ENCODE measurements at regions not wholly inside any gene's neighbourhood (a gene's known extent, or its start where the extent isn't known, plus 50 kb on each side); places are given as distances from the start of the nearest gene placed in this dataset.

DNA sequence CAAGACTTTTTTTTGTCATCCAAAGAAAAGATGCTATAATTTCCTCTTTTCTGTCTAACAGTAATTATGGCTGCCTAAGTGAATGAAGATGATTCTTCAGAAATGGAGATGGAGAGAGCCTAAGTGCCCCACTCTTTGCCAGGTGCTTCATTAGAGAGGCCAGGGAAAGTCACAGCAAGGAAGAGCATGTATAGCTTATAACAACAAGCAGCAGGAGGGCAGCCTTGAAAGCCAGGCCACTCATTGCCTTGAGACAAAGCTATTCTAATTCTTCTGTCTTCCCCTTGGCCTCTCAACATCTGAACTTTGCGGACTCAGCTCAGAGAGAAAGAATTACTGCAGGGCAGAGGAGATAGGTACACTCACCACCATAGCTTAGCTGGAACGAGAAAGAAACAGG lies 112.0 kb upstream of the ZNF366 start:
- DNase-seq (ENCODE audit: low read depth): no peak

DNA sequence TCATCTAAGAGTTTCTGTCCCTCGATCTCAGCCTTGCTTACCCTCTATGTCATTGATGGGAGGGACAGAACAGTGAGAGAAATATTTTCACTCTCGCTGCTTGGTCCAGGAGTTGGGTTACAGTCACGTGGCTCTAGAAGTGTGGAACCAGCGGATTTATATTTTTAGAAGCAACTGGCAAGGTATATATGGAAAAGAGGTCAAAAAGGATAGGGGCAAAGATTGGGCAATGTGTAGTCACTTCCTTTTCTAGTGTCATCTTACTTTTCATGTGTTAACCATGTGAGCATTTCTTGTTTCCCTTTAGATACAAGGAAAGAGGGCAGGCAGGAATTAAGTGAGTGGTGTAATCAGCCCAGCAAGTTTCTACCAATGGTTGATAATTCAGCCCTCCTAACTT lies 111.5 kb upstream of the ZNF366 start:
- no peak for DNase-seq (ENCODE audit: low read depth)

DNA sequence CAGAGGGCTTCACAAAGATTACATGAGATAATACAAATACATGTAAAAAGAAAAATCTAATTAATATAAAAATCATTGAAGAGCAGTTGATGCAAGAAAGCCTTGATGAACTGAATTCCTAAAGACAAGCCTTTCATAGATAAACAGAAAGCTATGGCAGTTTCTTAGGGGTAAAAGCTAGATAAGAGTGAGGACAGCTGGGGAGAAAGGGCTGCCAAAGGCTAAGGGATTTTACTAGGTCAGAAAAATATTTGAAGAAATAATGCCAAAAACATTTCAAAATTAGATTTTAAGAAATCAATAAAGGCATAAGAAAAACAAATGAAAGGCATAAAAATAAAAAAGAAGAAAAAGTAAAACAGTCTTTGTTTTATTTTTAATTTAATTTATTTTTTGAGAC lies 107.9 kb upstream of the ZNF366 start:
- no peak for DNase-seq (ENCODE audit: low read depth)

DNA sequence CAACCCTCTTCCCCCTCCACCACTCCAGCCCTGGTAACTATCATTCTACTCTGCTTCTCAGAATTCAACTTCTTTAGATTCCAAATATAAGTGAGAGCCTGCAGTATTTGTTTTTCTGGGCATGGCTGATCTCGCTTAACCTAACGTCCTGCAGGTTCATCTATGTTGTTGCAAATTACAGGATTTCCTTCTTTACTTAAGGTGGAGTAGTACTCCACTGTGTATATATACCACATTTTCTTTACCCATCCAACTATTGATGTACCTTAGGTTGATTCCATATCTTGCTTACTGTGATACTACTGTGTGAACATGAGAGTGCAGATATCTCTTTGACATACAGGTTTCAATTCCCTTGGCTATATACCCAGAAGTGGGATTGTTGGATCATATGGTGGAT lies 106.3 kb upstream of the ZNF366 start:
- DNase-seq (ENCODE audit: low read depth): no peak

DNA sequence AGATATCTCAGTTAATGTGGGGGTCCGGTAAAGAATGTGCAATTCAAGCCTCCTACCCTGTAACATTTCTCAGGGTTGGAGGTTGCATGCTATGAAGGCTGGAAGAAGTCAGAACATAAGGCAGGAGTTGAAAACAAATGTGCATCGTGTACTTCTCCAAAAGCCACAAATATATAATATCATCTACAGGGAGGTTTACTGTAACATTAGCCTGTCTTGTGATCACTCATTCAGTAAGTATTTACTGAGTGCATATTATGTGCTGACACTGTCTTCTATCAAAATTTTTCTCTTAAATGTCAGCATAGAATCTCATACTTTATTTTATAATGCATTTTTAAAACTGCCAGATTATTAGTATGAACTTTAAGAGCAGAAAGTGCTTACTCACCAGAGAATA lies 105.6 kb upstream of the ZNF366 start:
- DNase-seq (ENCODE audit: low read depth): no peak

DNA sequence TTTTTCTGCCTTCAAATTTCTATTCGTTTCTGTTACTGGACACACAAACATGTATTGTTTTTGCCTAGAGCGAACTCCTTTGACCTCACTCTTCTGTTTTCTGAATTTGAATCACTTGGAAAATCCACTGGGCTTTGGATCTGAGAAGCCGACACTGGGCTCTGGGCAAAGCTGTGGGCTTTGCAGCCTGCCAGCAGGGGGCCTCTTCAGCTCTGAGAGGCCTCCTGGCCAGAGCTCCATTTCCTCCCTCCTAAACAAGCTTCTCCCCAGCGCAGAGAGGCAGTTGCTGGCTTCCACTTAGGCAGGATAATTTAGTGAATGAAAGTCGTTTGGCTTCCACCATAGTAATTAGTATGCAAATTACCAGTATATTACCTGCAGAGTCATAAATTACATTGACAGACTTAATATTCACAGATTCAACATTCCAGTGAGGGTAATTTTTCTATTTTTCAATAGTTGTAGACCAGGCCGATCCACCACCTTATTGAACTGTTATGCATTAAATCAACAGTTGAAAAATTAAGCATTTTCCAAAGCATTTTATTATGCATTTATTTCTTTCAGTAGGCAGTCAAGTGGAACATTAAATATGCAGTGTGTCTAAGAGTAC lies 104.0 kb upstream of the ZNF366 start:
- peak; percentile 64 for DNase-seq (ENCODE audit: low read depth)

DNA sequence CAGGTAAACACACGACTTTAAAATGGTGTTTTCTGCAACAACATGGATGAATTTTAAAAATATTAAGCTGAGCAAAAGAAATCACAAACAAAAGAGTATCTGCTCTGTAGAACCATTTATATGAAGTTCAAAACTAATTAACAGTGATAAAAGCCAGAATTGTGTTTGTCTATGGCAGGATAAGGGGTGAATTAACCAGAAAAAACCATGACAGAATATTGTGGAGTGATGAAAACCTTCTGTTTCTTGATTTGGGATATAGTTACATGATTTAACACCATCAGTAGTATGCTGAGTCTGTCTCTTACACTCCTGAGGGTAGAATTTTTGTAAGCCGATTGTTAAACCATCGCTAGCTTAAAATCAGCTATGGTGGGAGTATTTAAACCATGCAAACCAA lies 101.7 kb upstream of the ZNF366 start:
- DNase-seq (ENCODE audit: low read depth): no peak

DNA sequence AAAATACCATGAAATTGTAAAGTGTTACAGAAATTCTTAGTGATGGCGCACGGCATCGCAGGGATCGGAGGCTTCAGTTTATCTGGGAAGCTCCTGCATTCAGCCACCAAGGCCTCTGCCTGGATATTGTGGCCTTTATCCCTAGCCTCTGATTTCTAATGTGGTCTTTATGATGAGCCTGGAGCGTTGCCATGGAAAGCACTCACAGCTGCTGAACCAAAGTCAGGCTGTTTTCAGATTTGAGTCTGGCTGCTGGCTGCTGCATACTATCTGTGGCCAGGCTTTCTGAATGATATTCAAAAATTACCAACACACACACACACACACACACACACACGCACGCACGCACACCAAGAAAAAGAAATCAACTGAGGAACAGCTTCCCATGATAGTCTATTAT lies 101.1 kb upstream of the ZNF366 start:
- DNase-seq (ENCODE audit: low read depth): no peak

DNA sequence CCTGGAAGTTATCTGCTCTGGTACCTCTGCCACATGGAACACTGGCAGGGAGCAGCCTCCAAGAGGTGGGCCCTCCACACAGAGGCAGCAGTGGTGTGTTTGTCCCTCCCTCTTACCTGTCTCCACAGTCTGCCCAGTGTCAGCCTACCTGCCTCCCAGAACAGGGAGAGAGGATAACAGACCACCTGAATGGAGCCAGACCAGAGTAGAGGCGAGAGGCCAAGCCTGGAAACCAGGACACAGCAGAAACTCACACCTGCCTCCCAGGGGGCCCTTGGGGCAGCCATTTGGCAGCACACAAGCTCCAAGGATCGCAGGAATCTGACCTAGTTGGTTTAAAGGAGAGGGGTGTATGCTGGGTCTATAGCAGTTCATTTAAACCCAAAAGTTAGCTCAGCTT lies 100.2 kb upstream of the ZNF366 start:
- no peak for DNase-seq (ENCODE audit: low read depth)

DNA sequence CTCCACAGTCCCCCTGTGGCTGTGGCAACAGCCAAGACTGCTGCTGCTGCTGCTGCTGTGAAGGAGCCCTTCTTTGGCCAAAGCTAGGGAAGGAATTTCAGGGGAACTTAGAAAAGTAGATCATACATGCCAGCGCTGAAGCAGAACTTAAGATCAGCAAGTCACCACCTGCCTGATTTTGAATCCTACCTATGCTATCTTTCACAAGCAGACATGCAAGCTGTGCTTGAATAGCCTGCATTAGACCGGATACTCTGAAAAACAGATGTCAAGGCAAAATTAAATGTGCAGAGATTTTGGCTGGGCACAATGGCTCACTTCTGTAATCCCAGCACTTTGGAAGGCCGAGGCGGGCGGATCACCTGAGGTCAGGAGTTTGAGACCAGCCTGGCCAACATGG lies 99.3 kb upstream of the ZNF366 start:
- no peak for DNase-seq (ENCODE audit: low read depth)

DNA sequence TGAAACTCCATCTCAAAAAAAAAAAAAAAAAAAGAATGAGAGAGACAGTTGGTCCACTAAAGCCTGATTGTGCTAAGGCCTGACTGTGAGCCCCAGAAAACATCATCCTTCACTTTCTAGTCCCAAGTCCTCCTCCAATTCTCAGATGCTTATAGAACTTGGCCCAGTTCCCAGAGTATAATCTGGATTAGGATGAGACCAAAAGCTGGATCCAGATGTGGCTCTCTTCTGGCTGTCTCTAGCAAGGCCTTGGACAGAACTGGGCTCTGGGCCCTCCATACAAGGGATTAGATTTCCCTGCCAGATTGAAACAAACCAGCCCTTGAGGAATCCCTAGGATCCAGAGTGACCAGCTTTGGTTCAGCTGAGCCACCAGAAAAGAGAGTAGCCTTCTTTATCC lies 98.4 kb upstream of the ZNF366 start:
- no peak for DNase-seq (ENCODE audit: low read depth)

DNA sequence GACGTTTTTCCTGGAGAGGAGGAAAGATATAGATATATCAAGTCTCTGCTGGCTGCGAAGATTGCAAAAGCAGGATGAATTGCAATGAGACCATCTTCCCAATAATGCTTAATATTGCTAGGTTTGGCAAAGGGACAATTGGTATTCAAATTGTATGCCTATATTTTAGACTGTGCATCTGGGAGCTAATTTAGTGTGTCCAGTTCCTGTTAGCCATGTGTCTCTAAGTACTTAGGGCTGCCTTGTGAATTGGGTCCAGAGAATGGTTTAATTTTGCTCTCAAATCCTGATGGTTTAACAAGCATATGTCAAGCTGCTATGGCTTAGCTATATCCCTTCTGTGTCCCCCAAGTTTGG lies 97.6 kb upstream of the ZNF366 start:
- DNase-seq (ENCODE audit: low read depth): no peak

DNA sequence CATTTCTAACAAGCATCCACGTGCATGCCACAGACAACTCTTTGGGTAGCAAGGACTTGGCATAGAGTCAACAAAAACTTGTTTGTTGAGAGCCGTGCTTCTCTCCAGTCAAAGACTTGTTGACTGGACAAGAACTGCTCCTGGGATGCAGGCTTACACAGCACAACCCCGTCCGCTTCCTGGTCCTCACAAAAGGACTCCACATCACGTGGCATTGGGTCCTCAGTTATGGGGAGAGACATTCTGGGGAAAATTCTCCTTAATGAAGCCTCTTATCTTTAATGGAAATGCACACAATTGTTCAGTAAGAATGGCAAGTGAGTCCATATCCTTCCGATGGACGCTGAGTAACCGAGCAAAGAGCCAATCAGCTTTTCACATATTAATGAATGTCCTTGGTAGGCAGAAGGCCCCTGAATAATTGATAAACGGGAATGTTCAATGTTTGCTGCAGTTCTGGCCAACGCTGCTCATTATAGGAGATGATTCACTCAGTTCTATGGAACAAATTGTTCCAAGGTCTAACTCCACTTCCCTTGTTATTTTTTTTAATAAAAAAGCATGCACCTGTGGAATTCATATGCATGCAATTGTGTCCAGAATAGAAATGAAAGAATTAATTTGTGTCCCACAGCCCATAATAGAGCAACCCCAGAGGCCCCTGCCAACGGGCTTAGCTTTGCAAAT lies 97.0 kb upstream of the ZNF366 start:
- DNase-seq (ENCODE audit: low read depth): no peak

DNA sequence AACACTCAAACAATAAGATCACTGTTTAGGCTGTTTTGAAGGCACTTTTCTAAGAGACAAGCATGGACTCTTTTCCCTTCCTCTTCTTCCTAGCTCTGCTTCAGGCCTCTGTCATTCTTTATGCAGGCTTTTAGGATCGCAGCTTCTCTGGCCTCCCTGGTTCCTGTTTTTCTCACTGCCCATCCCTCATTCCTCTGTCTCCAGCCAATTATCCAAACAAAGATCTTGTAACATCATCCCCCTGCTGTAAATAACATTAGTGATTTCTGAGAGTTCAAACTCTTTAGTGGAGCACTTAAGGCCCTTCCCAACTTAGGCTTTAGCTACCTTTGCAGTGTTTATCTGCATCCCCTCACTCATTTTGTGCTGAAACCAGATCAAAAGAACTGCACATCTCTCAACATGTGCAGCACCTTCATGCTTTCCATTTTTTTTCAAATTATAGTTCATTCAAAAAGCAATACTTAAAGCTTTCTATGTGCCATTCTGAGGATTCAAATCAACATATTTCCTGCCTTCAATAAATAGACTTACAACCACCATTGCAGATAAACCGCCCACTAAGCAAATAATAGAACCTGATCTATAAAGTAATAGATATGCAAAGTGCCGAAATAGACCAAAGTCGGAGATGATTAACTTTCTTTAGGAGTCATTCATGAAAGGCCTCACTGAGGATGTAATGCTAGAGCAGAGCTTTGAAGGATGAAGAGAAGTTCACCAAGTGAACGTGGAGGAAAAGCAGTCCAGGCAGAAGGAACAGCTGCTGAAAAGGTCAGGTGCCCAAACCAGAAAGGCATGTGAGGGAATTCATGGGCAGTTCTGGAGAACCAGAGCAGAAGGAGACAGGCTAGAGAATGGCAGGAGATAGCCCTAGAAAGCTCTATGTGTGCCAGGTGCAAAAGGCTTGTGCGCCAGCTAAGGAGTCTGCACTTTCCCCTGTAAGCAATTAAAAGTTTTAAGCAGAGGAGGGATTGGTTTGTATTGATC lies 95.8 kb upstream of the ZNF366 start:
- DNase-seq (ENCODE audit: low read depth): no peak

DNA sequence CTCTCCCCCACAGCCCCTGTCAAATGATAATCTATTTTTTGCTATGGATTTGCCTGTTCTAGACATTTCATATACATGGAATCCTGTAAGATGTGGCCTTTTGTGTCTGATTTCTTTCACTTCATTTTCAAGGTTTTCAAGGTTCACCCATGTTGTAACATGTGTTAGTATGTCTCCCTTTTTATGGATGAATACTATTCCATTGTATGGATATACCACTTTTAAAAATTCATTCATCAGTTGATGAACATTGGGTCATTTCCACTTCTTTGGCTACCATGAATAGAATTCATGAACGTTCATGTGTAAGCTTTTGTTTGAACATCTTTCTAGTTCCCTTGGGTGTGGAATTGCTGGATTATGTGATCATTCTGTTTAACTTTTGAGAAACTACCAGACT lies 94.7 kb upstream of the ZNF366 start:
- no peak for DNase-seq (ENCODE audit: low read depth)

DNA sequence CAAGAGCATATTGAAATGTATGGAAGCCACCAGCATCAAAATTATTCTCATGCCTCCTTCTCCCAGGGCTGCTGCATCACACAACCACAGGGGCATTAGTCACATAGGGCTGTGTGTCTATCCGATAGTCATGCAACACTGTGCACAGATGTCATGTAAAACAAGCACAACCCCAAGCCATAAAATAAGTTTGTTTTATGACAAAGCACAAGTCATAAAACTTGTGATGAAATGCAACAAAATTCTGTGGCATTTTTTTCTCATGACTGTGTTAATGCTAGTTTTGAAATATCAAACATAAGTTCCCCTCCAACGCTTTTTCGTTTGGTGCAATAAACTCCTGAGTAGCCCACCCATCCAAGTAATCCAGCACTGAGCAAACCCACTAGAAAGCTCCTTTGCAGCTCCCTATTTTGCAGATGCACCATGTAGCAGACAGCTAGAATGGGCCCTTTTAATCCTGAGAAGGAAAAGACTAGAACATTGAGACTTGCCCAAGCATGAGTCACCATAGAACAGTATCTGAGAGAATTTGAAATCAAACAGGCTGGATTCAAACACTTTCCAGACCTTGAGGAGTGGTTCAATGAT lies 93.3 kb upstream of the ZNF366 start:
- peak; percentile 53 for DNase-seq (ENCODE audit: low read depth)

DNA sequence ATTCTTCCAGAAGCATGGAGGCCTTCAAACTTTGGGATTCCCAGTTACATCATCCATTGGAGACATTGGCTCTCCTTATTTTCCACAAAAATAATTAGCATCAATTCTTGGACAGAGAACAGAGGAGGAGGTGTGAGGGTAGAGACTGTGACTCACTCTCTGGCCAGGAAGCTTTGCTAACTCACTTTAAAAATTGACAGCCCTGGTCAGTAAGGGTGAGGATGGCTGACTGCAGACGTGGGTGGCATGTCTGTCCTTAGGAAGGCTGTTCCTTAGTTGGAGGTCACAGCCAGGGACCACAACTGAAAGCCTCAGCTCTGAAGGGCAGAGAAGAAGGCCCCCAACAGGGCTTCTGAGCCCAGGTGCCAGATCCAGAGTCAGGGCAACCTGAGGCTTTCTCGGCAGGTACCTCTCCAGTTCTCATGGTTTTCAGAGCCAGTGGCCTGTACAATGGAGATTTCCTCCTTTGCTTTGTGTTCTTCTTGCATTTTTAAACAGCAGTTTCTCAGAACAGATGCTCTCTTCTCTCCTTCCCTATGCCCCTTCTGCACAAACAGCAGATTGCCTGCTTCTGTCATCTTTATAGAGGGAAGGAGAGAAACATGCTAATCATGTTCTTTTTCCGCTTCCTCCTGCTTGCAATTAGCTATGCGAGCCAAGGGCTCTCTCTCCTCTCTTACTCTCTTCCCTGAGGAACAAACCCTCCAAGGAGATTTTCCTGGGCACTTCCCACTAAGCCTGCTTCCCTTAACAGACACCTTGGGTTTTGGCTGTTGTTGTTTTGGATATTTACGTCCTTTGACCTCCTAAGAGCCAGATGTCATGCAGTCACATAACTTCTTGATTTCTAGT lies 92.5 kb upstream of the ZNF366 start:
- DNase-seq (ENCODE audit: low read depth): no peak

DNA sequence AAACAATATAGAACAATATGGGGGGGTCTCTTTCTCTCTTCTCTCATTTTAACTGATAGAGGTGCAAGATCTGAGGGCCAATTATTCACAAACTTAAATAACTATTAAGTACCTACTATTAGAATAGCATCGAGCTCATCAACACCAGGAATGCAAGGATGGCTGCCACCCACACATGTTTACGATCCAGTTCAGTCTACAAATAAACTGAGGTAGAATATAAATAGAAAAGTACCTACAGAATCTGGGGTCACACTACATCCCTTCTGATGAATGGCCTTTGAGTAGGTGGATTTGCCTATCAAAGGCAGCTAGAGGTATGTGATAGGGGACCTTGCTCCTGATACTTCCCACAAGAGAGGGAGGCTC lies 91.8 kb upstream of the ZNF366 start:
- no peak for DNase-seq (ENCODE audit: low read depth)

DNA sequence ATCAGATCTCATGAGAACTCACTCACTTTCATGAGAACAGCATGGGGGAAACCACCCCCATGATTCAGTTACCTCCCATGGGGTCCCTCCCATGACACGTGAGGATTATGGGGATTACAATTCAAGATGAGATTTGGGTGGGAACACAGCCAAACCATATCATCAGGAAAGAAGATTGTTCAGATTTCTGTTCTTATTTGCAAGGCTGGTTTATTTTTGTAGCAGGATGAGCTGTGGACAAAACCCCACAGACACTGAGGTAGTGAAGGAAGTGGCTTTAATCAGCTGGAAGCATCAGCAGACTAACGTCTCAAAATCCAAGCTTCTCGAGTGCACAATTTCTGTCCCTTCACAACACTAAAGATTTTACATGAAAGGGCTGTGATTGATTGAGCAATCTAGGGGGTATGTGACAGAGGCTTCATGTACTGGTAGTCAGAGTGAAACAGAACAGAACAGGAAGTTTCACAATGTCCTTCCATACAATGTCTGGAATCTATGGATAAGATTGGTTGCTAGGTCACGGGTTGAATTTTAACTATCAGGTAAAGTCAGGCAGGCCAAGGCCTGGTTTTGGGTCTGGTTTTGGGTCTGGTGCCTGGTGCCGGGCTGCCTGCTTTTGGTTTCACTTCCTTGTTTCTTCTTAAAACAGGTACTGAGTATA lies 91.3 kb upstream of the ZNF366 start:
- DNase-seq (ENCODE audit: low read depth): peak; percentile 39

DNA sequence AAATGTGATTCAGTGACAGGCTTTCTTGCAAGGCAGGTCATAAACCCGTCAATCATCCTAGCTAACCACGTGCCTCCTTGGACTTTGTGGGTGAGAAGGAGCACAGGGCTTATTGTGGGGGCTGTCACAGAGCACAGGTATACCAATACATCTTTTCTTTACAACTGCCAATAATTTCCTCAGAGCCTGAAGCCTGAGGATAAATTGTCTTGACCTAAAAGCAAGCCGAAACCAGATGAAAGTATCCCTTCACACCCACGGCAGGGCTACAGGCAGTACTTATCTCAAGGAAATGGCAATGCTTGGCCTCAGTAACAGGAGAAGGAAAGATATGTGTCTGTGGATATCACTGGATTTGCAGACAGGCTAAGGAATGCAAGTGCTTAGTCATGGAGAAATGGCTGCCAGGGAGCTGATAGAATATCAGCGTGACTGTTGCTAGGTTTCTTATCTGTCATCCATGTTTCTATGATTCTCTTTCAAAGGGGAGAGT lies 90.3 kb upstream of the ZNF366 start:
- peak; percentile 68 for DNase-seq (ENCODE audit: low read depth)

DNA sequence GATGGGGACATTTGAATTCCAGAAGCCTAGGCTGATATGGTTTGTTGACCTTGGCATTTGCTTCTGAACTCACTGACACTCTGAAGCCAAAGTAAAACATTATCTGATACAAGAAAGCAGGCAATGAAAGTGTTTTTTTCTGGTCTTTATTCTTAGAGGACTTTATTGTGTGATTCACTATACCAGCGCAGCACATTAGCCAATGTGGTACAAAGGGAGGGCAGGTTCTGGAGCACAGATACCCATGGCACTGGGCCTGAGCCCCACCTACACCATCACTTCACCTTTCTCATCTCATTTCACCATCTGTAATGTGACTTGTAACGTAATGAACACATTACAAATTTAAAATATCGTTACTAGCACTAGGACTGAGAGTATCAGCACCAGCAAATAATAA lies 89.7 kb upstream of the ZNF366 start:
- no peak for DNase-seq (ENCODE audit: low read depth)
